Panc1 (cell line): ENCODE measurements at regions not wholly inside any gene's neighbourhood (a gene's known extent, or its start where the extent isn't known, plus 50 kb on each side); places are given as distances from the start of the nearest gene placed in this dataset.

Source experiments
- CTCF ChIP-seq: fragments of 450-650 bp; IDR thresholded peaks from 2 replicates; pipeline ENCODE4 v1.5.1; 2017; ENCODE audit warnings: mild to moderate bottlenecking
- SIN3A ChIP-seq: IDR thresholded peaks from 2 replicates; pipeline ENCODE4 v1.6.1; 2012; ENCODE audit warnings: low read depth, mild to moderate bottlenecking, low read length, moderate library complexity, borderline replicate concordance; ENCODE audit not compliant: insufficient read depth

- TF ChIP-seq SIN3A = no peak
- no peak for TF ChIP-seq CTCF
Observed at GRCh38 chr4:184949020-184949419, 69.3 kb upstream of the HELT start.
